Myocyte (in vitro differentiated cells): ENCODE measurements at regions not wholly inside any gene's neighbourhood (a gene's known extent, or its start where the extent isn't known, plus 50 kb on each side); places are given as distances from the start of the nearest gene placed in this dataset.

ENCODE experiments used
- DNase-seq: peaks from one replicate; pipeline ENCODE4 v3.0.0-alpha.2; 2012; ENCODE audit warnings: low read depth

- DNase-seq = no peak
These were observed 245.4 kb upstream of the SPRY2 start for GRCh38 chr13:80586356-80586755.

DNA sequence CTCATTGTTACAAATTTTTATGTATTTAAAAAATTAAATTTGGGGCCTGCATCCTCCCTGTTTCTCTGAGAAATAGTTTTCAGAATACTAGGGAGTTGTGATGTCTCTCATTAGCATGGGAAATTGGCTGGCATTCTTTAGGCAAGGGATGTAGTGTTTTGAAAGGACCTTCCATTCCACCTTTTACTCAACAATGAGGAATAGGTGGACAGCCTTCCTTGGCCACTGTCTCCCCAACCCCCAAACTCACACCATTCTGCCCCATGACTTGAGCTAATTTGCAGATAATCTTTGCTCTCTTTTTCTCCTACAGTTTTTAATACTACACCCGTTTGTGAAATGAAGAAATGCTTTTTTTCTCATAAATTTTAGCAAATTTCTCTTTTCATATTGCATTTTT lies 244.6 kb upstream of the SPRY2 start:
- no peak for DNase-seq

GRCh38 chr13:80584785-80585184 lies 243.9 kb upstream of the SPRY2 start:
- no peak for DNase-seq

DNA sequence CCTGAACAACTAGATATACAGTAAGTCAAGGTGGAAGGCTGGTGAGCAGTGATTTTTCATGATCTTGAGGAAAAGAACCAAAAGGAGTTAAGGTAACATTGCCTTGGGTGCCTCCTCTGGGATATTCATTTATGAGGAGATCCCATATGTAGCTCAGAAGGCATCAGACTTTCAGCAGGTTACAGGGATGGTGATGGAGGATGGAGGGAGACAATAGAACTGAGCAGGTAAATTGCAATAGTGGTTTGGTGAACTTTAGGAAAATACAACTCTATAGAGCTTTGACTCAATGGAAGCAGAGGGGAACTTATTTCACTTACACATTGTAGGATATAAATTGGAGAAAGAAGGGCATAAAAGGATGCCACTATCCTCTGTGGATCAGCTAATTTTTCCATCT lies 243.4 kb upstream of the SPRY2 start:
- DNase-seq = no peak

- DNase-seq = peak; percentile 10
These were observed 237.2 kb upstream of the SPRY2 start for GRCh38 chr13:80577926-80578670.

GRCh38 chr13:80577285-80577684 lies 236.4 kb upstream of the SPRY2 start:
- no peak for DNase-seq

DNA sequence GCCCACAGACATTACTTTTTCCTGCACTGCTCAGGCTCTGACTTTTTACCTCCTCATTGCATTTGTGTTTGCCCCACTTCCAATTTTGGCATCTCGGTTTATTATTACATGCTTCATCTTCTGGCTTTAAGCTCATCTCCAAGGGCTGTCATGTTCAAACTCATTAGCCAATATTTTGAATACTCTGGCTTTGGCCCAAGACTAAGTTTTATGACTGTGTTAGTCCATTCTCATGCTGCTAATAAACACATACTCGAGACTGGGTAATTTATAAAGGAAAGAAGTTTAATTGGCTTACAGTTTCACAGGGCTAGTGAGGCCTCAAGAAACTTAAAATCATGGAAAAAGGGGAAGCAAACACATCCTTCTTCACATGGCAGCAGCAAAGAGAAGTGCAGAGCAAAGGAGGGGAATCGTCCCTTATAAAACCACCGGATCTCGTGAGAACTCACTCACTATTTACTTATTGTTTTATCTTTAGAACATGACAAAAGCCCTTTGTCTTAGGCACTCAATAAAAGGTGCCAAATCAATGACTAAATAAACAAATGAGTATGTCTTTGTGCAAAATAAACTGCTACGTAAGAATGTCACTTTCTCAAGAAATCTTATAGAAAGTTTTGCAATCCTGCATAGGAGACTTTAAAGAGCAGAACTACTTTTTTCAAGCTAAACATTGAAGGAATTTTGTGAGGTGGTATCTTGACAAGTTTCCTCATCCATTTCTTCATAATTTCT lies 233.4 kb upstream of the SPRY2 start:
- no peak for DNase-seq

- no peak for DNase-seq
These were observed 232.0 kb upstream of the SPRY2 start for GRCh38 chr13:80572923-80573316.

DNA sequence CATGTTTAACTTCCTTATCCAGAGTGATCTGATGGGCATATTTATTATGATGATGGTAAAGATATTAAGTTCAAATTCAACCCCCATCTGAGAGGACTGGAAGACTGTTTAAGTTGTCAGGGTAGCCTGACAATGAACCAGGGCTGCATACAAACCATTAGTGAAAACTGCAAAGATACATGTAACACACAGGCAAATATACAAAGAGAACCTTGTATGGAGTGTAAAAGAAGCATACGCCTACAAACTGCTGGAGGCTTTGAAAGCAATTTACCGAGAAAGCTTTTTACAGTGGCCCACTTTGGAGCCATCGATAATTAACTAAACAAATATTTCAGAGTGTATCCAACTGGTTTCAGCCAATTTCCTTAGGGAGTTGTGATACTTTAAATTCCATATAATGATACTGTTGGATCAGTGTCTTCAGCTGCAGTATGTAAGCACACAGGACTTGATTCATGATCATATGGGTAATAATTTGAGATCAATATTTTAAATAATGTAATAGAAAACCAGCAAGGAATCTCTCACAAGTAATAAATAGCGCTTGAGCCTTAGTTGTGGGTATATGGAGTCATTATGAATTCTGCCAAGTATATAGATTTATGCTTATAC lies 231.5 kb upstream of the SPRY2 start:
- no peak for DNase-seq

GRCh38 chr13:80571346-80572307 lies 230.7 kb upstream of the SPRY2 start:
- peak; percentile 24 for DNase-seq

DNA sequence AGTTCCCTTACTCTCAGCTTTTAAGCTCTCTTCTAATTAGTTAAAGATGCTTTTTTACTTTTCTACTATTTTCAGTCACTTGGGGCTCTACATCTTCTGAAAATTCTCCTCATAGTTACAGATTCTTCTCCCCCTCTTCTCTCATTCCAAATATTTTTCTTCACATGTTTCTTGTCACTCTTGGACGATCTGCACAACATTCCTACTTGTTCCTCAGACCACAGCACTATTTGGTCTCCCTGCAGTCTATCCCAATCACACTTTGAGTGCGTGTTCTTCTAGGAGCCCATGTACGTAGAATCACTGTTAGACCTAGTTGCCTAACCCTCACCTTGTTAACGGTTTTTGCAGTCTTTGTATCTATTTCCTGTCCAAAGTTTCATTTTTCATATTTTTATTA lies 222.5 kb upstream of the SPRY2 start:
- DNase-seq = no peak

GRCh38 chr13:80562433-80563156 lies 221.7 kb upstream of the SPRY2 start:
- DNase-seq = no peak

GRCh38 chr13:80560609-80561008 lies 219.7 kb upstream of the SPRY2 start:
- DNase-seq = no peak

- DNase-seq = no peak
These were observed 219.0 kb upstream of the SPRY2 start for GRCh38 chr13:80559944-80560343.

GRCh38 chr13:80558074-80558473 lies 217.1 kb upstream of the SPRY2 start:
- DNase-seq = no peak

DNA sequence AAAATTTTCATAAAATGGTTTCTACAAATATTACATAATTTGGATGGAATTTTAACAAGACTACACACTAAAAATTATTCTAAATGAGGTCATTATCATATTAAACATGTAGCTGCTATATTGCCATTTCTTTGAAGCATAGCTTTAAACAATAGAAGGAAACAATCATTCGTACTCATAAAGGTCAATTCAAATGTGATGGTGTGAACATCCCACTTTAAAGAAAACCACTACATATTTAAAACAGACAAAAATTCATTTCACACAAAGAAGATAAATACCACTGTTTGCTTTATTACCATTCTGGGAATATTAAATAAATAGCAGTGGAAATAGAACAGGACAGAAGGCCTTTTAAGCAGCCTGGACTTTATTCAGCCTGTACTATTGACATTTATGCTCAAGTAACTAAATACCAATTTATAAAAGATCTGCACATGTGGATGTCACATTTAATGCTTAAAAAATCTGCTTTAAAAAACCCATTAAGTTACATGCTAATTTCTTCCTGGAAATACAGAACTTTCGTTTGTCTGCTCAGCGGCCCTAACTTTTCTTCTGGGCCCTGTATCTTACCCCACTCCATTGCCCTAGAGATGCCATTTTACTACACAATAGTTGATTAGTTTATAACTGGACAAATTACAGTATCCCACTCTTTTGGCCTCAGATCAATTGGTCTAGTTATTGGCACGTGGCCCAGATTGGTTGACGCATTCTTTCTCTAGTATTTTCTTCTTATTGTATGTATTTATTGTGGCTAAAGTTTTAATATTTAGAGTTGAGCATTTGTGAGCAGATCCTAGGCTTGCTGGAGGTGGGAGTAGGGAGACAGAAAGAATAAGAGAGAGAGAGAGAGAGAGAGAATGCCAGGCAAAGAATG lies 215.1 kb upstream of the SPRY2 start:
- no peak for DNase-seq

DNA sequence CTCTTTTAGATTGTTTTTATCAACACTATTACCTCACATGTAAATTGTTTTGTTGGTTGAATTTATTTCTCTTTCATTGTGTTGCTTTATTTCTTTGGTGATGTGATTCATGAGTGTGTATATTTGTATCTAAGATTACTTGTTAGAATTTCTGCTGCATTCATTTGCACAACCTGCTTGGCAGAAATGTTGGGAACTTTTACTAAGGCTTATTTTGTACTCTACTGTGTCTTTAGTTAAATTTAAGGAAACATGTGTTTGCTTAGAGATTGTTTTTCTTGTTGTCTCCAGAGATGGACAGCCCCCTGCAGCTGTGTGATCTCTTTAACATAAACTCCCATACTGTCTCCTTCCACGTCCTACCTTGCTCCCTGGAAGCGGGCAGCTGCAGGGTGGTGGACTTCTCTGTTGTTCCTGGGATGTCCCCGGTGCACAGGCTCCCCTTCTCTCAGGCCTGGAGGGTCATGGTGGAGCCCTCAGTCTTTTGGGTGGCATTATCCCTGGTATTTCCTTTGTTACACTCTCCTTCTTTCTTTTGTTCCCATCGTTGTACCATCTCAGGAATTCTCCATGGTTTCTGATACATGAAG lies 212.0 kb upstream of the SPRY2 start:
- DNase-seq = no peak

DNA sequence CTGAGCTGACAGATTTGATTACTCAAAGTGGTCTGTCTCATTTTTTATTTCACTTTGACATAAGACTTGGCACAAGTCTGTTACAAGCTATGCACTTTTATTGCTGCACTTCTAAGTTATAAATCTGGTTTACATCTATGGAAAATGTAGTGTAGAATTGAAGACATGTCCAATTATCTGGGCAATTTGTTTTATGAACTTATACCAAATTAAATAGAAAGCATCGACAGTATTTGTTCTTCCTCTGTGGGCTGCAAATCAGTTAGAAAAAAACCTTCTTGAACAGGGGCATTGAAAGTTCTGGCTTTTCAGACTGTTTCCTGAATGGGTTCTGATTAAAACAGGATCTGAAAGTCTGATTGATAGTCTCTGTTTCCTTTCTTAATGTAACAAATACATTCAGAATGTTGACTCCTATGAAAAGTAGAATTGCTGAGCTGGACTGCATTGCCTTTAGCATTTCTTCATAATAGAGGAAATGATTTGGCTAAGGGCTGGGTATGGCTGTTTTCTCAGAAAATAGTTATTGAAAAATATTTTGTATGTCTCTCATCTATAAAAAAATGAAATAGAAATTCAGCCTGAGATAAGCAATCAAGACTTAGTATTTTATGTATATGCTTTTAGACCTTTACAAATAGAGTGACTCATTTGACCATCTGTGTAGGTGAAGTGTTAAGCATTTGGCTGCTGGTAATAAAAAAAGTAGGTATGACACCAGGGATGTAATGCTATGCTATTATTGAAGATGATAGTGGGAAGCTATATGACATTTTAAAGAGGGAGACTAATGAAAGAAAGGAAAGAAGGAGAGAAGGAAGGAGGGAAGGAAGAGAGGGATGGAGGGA lies 210.9 kb upstream of the SPRY2 start:
- DNase-seq = no peak
